Nephron (organoid): ENCODE measurements at regions not wholly inside any gene's neighbourhood (a gene's known extent, or its start where the extent isn't known, plus 50 kb on each side); places are given as distances from the start of the nearest gene placed in this dataset.
"Not testable (repeated sequence)": the region's sequence is repeated elsewhere in the genome, so short reads cannot be mapped to it uniquely, and the experiment has no call there.

ENCODE experiments used
- H3K27ac Mint-ChIP-seq, 3 experiments: 2 replicates each; pipeline ENCODE4 v1.8.0; 2020; ENCODE audit warnings: mixed read lengths in 3 of 3, mild to moderate bottlenecking in 2 of 3, moderate library complexity in 1 of 3
- H3K27me3 Mint-ChIP-seq: 2 replicates; pipeline ENCODE4 v1.8.0; 2021; ENCODE audit warnings: low read depth, mild to moderate bottlenecking, moderate library complexity, mixed read lengths
- H3K36me3 Mint-ChIP-seq: 2 replicates; pipeline ENCODE4 v1.8.0; 2020; ENCODE audit warnings: low read depth, mixed read lengths
- H3K4me1 Mint-ChIP-seq: 2 replicates; pipeline ENCODE4 v1.8.0; 2020; ENCODE audit warnings: mixed read lengths
- H3K4me3 Mint-ChIP-seq, 3 experiments: 2 replicates each; pipeline ENCODE4 v1.8.0; 2020; ENCODE audit warnings: mild to moderate bottlenecking in 3 of 3, mixed read lengths in 3 of 3, moderate library complexity in 2 of 3
- H3K9me3 Mint-ChIP-seq: 2 replicates; pipeline ENCODE4 v1.8.0; 2020; ENCODE audit warnings: mixed read lengths

DNA sequence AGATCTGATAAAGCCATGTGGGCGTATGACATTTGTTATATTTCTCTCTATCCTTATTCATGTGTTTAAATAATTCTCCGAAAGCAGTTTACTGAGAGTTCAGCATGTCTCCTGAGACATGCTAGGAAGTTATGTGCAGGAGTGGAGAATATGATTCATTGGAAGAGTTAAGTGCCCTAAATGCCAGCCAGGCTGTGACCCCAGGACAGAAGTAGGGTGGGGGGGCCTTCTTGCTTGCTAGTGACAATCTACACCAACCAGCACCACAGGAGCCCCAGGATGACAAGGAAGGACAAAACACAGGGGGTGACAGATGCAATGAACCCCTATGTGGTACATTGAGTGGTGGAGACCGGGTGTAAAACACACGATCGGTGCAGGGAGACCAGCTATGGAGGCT, 79.5 kb upstream of the PLGLB2 start:
- H3K9me3 Mint-ChIP-seq, H3K27ac Mint-ChIP-seq, H3K27me3 Mint-ChIP-seq, H3K36me3 Mint-ChIP-seq, H3K4me1 Mint-ChIP-seq, H3K4me3 Mint-ChIP-seq: not testable (repeated sequence)

GRCh38 chr2:87669633-87670231, 78.2 kb upstream of the PLGLB2 start:
- not testable (repeated sequence) for H3K4me3 Mint-ChIP-seq, H3K36me3 Mint-ChIP-seq, H3K27me3 Mint-ChIP-seq, H3K9me3 Mint-ChIP-seq, H3K4me1 Mint-ChIP-seq, H3K27ac Mint-ChIP-seq

DNA sequence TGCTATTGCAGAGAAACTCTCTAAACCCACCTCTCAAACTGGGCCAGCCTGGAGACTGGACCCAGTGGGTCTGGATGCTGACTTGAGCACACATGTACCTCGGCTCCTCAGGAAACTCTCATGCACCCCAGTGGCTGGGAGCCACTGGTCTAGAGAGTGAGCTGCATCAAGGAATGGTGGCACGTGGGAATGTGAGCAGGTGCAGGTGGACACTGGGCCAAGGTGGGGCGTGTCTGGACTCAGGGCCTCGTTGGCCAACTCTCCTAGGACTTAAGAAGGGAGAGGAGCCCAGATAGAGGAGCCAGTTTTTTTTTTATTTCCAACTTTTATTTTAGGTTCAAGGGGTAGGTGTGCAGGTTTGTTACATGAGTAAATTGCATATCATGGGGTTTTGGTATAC, 75.5 kb upstream of the PLGLB2 start:
- not testable (repeated sequence) for H3K9me3 Mint-ChIP-seq, H3K4me1 Mint-ChIP-seq, H3K36me3 Mint-ChIP-seq, H3K27ac Mint-ChIP-seq, H3K27me3 Mint-ChIP-seq, H3K4me3 Mint-ChIP-seq

- H3K4me1 Mint-ChIP-seq, H3K9me3 Mint-ChIP-seq, H3K36me3 Mint-ChIP-seq, H3K27ac Mint-ChIP-seq, H3K27me3 Mint-ChIP-seq, H3K4me3 Mint-ChIP-seq: not testable (repeated sequence)
These were observed 73.2 kb upstream of the PLGLB2 start for GRCh38 chr2:87674729-87675128.

DNA sequence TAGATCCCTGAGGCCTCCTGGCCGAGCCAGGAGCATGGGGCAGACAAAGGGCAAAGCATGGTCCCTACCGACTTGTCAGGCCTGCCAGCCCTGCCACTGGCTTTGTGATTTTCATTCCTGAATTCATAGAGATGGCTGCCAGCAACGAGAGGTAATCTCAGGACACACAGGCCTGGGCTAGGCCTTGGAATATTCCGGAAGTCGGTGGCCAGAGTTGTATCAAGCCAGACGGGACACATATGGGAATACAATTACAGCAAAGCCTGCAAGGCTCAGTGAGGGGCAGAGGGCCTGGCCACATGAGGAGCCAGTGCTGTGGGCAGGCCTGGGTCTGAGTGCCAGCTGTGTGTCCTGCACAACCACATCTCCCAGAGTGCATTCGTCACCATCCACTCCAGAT, 72.4 kb upstream of the PLGLB2 start:
- H3K27ac Mint-ChIP-seq, H3K4me3 Mint-ChIP-seq, H3K9me3 Mint-ChIP-seq, H3K4me1 Mint-ChIP-seq, H3K36me3 Mint-ChIP-seq, H3K27me3 Mint-ChIP-seq: not testable (repeated sequence)

- H3K4me3 Mint-ChIP-seq, H3K9me3 Mint-ChIP-seq, H3K4me1 Mint-ChIP-seq, H3K27me3 Mint-ChIP-seq, H3K36me3 Mint-ChIP-seq, H3K27ac Mint-ChIP-seq: not testable (repeated sequence)
These were observed 70.4 kb upstream of the PLGLB2 start for GRCh38 chr2:87677421-87677923.

DNA sequence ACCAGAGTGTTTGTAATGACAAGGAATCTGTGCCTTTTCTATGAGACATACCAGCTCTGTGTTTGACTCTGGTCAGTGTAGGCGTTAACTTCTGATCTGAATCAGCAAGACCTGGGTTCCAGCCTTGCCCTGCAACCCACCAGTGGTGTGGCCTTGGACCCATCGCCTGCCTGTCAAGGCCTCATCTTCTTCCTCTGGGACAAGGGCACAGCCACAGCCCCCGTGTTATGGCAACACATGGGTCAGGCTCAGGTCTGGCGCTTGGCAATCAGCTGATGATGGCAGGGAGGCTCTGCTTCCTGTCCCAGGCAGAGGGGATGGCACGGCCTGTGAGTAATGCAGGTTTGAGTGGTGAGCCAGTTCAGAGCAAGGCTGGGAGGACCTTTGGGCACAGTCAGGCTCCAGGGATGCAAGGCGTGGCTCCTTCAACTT, 69.1 kb upstream of the PLGLB2 start:
- not testable (repeated sequence) for H3K4me3 Mint-ChIP-seq, H3K27me3 Mint-ChIP-seq, H3K36me3 Mint-ChIP-seq, H3K9me3 Mint-ChIP-seq, H3K27ac Mint-ChIP-seq, H3K4me1 Mint-ChIP-seq

- not testable (repeated sequence) for H3K4me3 Mint-ChIP-seq, H3K36me3 Mint-ChIP-seq, H3K9me3 Mint-ChIP-seq, H3K27me3 Mint-ChIP-seq, H3K4me1 Mint-ChIP-seq, H3K27ac Mint-ChIP-seq
These were observed 67.9 kb upstream of the PLGLB2 start for GRCh38 chr2:87679950-87680349.

DNA sequence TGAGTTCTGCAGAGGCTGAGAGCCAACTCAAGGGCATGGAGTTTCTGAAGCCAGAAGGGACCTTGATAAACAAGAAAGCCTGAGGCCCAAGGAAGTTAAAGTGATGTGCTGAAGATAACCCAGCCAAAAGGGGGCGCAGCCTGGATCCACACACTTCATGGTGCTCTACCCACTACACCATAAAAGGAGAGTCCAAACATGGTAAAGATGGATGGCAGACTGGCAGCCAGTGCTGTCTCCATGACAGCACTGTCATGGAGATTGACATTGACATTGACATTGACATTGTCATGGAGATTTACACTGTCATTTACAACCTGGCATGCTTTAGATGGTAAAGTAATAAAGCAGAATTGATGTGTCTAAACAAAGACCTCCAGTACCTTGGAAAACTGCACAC, 67.2 kb upstream of the PLGLB2 start:
- not testable (repeated sequence) for H3K27me3 Mint-ChIP-seq, H3K4me3 Mint-ChIP-seq, H3K27ac Mint-ChIP-seq, H3K4me1 Mint-ChIP-seq, H3K9me3 Mint-ChIP-seq, H3K36me3 Mint-ChIP-seq

GRCh38 chr2:87683451-87683850, 64.4 kb upstream of the PLGLB2 start:
- not testable (repeated sequence) for H3K27me3 Mint-ChIP-seq, H3K9me3 Mint-ChIP-seq, H3K36me3 Mint-ChIP-seq, H3K4me3 Mint-ChIP-seq, H3K4me1 Mint-ChIP-seq
- peak overlapping the region in 1 of 3 experiments; percentile 75 for H3K27ac Mint-ChIP-seq

DNA sequence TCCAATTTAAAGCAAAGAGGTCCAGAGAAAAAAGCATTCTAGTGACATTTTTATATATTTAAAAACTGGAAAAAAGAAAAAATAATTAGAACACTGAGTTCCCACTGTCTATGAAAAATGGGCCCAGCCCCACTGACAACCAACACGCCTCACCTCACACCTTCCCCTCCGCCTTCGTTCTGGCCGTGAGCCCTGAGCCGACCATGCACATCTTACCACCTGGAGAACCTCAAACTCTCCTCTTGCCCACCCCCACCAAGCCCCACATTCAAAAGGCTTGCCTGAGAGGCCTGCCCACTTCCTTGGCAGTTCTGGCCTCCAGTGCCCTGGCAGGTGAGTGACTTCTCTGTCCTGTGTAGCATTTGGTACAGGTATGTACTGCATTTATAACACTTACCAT, 63.9 kb upstream of the PLGLB2 start:
- not testable (repeated sequence) for H3K27ac Mint-ChIP-seq, H3K36me3 Mint-ChIP-seq, H3K4me1 Mint-ChIP-seq, H3K27me3 Mint-ChIP-seq, H3K9me3 Mint-ChIP-seq, H3K4me3 Mint-ChIP-seq

DNA sequence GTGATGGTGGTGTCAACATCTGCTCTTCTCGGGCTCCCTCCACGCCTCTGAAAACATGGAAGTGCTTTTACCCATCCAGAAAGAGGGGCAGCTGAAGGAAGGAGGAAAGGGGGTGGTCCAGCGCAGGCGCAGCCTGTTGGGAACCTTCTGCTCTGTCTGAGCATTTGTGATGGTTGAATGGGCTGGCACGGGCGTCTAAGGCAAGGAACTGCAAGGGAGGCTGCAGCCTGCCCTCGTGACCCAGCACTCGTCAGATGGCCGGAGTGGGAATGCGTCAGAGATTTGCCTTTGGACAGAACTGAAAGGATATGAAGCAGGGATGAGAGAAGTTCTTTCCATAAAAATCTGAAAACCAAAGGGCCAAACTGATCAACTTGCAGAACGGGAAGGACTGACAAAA, 62.3 kb upstream of the PLGLB2 start:
- not testable (repeated sequence) for H3K9me3 Mint-ChIP-seq, H3K36me3 Mint-ChIP-seq, H3K27ac Mint-ChIP-seq, H3K4me1 Mint-ChIP-seq, H3K27me3 Mint-ChIP-seq
- H3K4me3 Mint-ChIP-seq = peak overlapping the region in 1 of 3 experiments; percentile 16

GRCh38 chr2:87686873-87687549, 60.9 kb upstream of the PLGLB2 start:
- H3K27me3 Mint-ChIP-seq, H3K9me3 Mint-ChIP-seq, H3K4me3 Mint-ChIP-seq, H3K4me1 Mint-ChIP-seq, H3K27ac Mint-ChIP-seq, H3K36me3 Mint-ChIP-seq: not testable (repeated sequence)

DNA sequence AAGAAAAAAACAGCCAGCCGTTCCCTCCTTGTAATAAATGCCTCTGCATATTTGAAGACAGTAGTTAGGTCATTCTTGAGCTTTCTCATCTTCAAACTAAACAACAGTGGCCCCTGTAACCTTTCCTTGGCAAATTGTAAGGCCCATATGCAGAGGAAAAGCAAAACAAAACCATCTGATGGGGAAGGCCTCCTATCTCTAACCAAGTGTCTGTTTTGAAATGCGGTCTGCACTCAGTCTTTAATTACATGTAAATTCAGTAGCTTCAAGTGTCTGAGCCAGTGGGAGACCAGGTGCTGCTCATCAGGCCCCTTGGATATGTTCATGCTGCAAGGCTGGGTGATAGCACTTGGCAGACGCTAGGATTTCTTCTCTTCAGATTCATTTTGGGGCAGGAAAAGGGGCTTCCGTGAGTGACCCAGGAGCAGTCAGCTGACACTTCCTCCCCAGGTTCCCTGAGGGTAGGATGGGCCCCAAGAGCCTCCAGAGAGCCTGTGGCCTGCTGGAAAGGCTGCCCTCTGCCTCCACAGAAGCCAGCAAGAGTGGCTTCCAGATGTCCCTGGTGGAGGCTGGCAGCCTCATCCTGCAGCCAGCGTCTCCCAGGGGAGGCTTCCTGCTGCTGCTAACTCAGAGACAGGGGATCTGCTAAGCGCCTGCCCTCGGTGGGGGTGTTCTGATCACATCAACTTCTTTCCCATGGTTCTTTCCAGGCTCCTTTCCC, 60.2 kb upstream of the PLGLB2 start:
- H3K4me3 Mint-ChIP-seq, H3K9me3 Mint-ChIP-seq, H3K4me1 Mint-ChIP-seq, H3K36me3 Mint-ChIP-seq, H3K27me3 Mint-ChIP-seq: not testable (repeated sequence)
- peak overlapping the region in 1 of 3 experiments; percentile 76 for H3K27ac Mint-ChIP-seq

GRCh38 chr2:87691899-87692592, 55.8 kb upstream of the PLGLB2 start:
- not testable (repeated sequence) for H3K36me3 Mint-ChIP-seq, H3K9me3 Mint-ChIP-seq, H3K27ac Mint-ChIP-seq, H3K4me1 Mint-ChIP-seq, H3K27me3 Mint-ChIP-seq, H3K4me3 Mint-ChIP-seq
